Inflammatory macrophage (primary cell): ENCODE measurements at regions not wholly inside any gene's neighbourhood (a gene's known extent, or its start where the extent isn't known, plus 50 kb on each side); places are given as distances from the start of the nearest gene placed in this dataset.

Experiments
- DNase-seq, 2 donors: peaks; one replicate each; pipeline ENCODE4 v3.0.0-alpha.2; 2020 to 2022

- no peak for DNase-seq
Measured at GRCh38 chr1:13878021-13878420, 178.0 kb downstream of the PRDM2 start.

GRCh38 chr1:13878451-13878850, 178.5 kb downstream of the PRDM2 start:
- DNase-seq = no peak

- DNase-seq = no peak
Measured at GRCh38 chr1:13881385-13882088, 181.5 kb downstream of the PRDM2 start.

GRCh38 chr1:13888351-13888986, 188.5 kb downstream of the PRDM2 start:
- DNase-seq = no peak

- DNase-seq = no peak
Measured at GRCh38 chr1:13889495-13889894, 189.5 kb downstream of the PRDM2 start.

- no peak for DNase-seq
Measured at GRCh38 chr1:13890766-13891165, 190.8 kb downstream of the PRDM2 start.

DNA sequence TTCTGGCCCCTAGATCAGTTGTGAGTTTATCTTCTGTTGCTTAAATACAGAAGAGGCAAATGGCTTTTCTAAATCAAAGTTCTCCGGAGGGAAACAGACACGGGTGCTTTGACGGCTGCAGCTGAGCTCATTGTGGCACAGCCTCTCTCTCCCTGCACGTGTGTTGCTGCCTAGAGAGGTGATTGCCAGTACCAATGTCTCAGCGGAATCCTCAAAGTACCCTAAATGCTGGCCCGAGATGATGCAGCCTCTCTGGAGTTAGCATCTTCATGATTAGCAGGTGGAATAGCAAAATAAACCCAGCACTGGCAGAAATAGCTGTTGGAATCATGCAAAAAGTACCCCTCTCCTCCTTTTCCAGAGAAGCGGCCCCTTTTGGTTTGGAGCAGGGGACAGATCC, 192.2 kb downstream of the PRDM2 start:
- no peak for DNase-seq

DNA sequence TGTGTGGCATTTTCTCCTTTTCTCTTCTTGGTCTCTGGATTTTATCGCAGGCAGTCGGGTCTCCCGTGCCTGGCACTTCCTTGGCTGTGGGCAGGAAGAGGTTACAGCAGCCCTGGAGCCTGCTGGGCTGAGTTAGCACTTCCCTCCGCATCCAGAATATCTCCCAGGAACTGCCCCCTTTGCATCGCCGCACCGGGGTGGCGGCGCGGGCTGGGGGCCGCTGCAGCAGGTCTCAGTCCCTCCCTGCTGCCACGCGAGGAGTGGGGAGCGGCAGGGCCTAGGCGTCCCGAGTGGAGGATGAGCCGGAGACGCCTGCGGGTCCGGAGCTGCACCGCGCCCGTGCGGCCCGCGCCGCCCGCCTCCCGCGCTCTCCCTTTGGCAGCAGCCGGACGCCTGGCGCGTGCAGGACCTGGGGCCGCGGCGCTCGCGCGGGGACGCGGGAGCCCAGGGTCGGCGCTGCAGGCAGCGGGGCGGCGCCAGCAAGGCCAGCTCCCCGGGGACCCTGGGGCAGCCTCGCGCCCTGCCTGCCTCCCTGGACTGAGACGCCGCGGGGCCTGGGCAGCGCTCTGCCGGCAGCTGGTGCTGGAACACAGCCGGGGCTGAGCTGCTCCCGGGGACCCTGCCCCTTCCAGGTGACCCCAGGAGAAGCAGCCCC, 192.8 kb downstream of the PRDM2 start:
- DNase-seq = no peak

DNA sequence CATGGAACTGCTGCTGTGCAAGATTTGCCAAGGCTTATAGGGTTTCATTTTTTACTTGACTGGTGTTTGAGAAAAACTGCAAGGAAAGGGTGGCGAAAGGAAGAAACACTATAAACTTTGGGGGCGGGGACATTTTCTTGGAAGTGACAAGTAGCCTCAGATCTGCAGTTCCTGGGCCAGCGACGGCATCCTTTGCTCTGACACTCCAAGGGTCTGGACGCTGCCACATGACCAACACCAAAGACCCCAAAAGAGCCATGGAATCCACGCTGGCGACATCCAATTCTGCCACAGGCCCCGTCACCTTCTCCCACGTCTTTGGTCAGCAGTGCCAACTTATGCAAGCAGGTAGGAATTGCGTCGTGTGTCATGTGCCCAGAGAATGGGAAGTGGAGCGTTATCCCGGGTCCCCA, 193.4 kb downstream of the PRDM2 start:
- no peak for DNase-seq

- DNase-seq = no peak
Measured at GRCh38 chr1:13896932-13897331, 196.9 kb downstream of the PRDM2 start.

- no peak for DNase-seq
Measured at GRCh38 chr1:13898406-13898805, 198.4 kb downstream of the PRDM2 start.

DNA sequence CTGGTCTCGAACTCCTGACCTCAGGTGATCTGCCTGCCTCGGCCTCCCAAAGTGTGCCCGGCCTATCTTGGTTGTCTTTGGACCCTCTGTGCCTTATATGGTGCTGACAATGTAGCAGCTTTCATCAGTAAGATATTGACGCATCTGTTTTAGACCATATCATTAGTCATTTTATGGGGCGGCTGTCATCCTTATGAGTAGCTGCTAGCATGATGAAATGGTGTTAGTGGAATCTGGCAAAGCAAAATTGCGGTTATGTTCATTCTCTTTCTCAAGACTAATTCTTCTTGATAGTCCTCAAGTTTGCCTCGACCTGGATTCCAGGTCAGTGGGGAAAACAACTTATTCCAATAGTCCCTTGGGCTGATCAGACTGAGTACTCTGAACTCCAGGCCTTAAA, 199.9 kb downstream of the PRDM2 start:
- DNase-seq = no peak

DNA sequence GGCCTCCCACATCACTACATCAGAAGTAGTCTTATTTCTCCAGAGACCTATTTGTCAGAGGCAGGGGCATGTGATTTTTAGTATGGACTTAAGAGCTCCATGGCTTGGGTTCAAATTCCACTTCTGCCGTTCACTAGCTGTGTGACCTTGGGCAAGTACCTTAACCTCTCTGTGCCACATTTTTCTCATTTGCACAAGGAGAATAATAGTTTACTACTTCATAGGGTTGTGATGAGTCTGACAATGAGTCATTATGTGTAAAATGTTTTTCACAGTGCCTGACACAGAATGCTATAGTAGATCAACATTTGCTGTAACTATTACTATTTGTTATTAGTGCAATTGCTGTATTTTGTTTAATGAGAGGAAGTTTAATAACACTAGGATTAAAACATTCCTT, 200.6 kb downstream of the PRDM2 start:
- DNase-seq = no peak

DNA sequence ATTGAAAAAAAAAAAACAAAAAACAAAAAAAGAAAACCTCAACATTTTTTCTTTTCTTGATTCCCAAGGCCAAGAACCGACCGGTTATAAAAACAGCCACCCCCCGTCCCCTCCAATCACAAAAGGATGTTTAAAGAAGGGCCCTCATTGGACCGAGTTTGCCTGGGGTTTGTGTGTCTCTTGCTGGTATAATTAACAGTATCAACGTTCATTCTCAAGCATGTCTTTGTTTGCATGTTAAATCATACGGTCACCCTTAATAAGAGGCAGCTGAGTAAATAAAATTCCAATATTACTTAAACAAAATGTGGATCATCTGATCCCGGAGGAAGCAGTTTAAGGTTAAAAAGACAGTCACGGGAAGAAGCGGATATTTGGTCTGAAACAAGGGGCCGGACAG, 201.1 kb downstream of the PRDM2 start:
- DNase-seq = no peak

- no peak for DNase-seq
Measured at GRCh38 chr1:13901597-13901996, 201.6 kb downstream of the PRDM2 start.

- DNase-seq = no peak
Measured at GRCh38 chr1:13908128-13908527, 208.1 kb downstream of the PRDM2 start.

- DNase-seq = no peak
Measured at GRCh38 chr1:13911697-13912619, 212.0 kb downstream of the PRDM2 start.

GRCh38 chr1:13913396-13913795, 213.4 kb downstream of the PRDM2 start:
- no peak for DNase-seq

- DNase-seq = no peak
Measured at GRCh38 chr1:13916530-13916929, 216.5 kb downstream of the PRDM2 start.

DNA sequence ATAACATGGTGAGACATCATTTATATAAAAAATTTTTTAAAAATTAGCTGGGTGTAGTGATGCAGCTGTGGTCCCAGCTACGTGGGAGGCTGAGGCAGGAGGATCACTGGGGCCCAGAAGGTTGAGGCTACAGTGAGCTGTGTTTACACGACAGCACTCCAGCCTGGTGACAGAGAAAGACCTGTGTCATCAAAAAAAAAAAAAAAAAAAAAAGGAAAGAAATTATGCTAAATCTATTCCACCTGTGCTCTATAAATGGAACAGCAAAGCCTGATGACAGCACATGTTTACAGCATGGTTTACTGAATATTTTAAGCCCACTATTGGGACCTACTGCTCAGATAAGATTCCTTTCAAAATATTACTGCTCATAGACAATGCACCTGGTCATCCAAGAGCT, 217.6 kb downstream of the PRDM2 start:
- no peak for DNase-seq

GRCh38 chr1:13918862-13919261, 218.9 kb downstream of the PRDM2 start:
- no peak for DNase-seq

DNA sequence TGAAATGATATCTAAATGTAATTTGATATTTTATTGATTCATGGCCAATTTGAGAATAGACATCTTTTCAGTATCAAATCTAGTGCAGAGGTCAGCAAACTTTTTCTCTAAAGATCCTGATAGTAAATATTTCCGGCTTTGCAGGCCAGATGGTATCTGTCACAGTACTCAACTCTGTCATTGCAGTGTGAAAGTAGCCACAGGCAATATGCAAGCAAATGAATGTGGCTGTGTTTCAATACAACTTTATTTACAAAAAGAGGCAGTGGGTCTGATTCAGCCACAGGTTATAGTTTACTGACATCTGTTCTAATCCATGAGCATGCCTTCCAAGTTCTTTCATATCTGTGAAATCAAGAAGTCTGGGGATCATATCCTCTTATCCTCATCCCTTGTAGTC, 221.2 kb downstream of the PRDM2 start:
- no peak for DNase-seq
